ENCODE measurements at regions not wholly inside any gene's neighbourhood (a gene's known extent, or its start where the extent isn't known, plus 50 kb on each side); places are given as distances from the start of the nearest gene placed in this dataset.

DNA sequence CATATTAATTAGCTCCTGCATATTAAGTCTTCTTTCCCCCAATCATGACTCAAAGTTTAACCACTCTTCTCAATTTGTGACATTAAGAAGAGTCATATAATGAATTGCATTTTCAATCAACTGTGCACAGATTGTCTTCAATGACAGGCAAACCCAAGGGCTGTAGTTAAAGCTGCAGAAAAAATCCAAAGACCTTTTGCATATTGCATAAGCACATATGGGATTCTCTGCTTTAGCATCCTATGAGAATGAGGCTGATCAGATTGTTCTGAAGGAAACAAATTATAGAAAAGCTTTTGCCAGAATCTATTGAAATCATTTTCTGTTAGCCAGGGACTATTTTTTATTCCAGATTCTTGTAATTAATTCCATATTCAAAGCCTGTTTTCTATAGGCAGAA, 112.3 kb downstream of the FAM170A start:
- TF ChIP-seq CTCF (IDR thresholded peaks at IDR 0.05) (no peak), EP300 (IDR thresholded peaks at IDR 0.05) (no peak)

Data from sigmoid colon (tissue), 4 donors.